ENCODE measurements at regions not wholly inside any gene's neighbourhood (a gene's known extent, or its start where the extent isn't known, plus 50 kb on each side); places are given as distances from the start of the nearest gene placed in this dataset.
A peak's percentile ranks its signal among the peaks of the same experiment; 100 is the strongest.

- no peak for TF ChIP-seq LRRFIP1 (CRISPR knock-in tag; conservative IDR thresholded peaks at IDR 0.05)
- no peak for TF ChIP-seq RFXANK (CRISPR knock-in tag; IDR thresholded peaks at IDR 0.05)
- peak; percentile 94 for TF ChIP-seq ZFP36L1 (CRISPR knock-in tag; IDR thresholded peaks at IDR 0.05)
- TF ChIP-seq, protein P1, sequence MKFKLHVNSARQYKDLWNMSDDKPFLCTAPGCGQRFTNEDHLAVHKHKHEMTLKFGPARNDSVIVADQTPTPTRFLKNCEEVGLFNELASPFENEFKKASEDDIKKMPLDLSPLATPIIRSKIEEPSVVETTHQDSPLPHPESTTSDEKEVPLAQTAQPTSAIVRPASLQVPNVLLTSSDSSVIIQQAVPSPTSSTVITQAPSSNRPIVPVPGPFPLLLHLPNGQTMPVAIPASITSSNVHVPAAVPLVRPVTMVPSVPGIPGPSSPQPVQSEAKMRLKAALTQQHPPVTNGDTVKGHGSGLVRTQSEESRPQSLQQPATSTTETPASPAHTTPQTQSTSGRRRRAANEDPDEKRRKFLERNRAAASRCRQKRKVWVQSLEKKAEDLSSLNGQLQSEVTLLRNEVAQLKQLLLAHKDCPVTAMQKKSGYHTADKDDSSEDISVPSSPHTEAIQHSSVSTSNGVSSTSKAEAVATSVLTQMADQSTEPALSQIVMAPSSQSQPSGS (CRISPR knock-in tag; IDR thresholded peaks at IDR 0.05), result peak; percentile 86; the same call in 1 of the 2 replicates
- no peak for TF ChIP-seq NAIF1 (CRISPR knock-in tag; IDR thresholded peaks at IDR 0.05; ENCODE audit: borderline replicate concordance)
- TF ChIP-seq SMC3 (IDR thresholded peaks at IDR 0.05; ENCODE audit: low read length), result no peak
- TF ChIP-seq, protein P2, sequence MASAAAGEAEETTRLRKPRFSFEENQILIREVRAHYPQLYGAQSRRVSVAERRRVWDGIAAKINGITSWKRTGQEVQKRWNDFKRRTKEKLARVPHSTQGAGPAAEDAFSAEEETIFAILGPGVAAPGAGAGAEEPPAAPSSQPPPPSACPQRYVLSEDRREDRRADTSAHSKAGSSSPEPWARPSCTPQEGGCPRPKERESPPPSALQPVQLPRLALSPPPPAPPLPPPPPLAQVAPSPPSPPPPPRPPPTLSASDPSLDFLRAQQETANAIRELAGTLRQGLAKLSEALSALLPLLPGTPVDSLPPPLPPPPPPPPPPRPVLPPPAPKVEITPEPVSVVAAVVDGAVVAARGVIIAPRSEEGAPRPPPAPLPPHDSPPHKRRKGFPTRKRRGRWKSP (CRISPR knock-in tag; IDR thresholded peaks at IDR 0.05), result no peak
- peak; percentile 61 for TF ChIP-seq POLR2AphosphoS5 (IDR thresholded peaks at IDR 0.05; ENCODE audit: low read depth, low read length)
- TF ChIP-seq FOXM1 (CRISPR knock-in tag; IDR thresholded peaks at IDR 0.05), result no peak
- TF ChIP-seq ZNF264 (CRISPR knock-in tag; IDR thresholded peaks at IDR 0.05), result 0 out of 2 replicates have a peak, but pooled peaks have one; percentile 49
- TF ChIP-seq KLF11 (CRISPR knock-in tag; IDR thresholded peaks at IDR 0.05), result peak; percentile 93
- 0 out of 2 replicates have a peak, but pooled peaks have one; percentile 52 for TF ChIP-seq ZSCAN31 (CRISPR knock-in tag; IDR thresholded peaks at IDR 0.05; ENCODE audit: low read depth)
- TF ChIP-seq POLR2AphosphoS2 (IDR thresholded peaks at IDR 0.05; ENCODE audit: low read depth, low read length), result no peak
- no peak for TF ChIP-seq MAFF (IDR thresholded peaks at IDR 0.05; ENCODE audit: low read depth, low read length)
- TF ChIP-seq ZNF703 (CRISPR knock-in tag; IDR thresholded peaks at IDR 0.05; ENCODE audit: borderline replicate concordance), result no peak
- peak; percentile 98 for TF ChIP-seq HDAC2 (CRISPR knock-in tag; IDR thresholded peaks at IDR 0.05)
- no peak for TF ChIP-seq RFXAP (CRISPR knock-in tag; IDR thresholded peaks at IDR 0.05; ENCODE audit: borderline replicate concordance)
- no peak for TF ChIP-seq GTF2F1 (IDR thresholded peaks at IDR 0.05; ENCODE audit: low read length)
- TF ChIP-seq ZNF891 (CRISPR knock-in tag; IDR thresholded peaks at IDR 0.05), result peak; percentile 51; the same call in 1 of the 2 replicates
- 0 out of 2 replicates have a peak, but pooled peaks have one; percentile 68 for TF ChIP-seq JUN (CRISPR knock-in tag; IDR thresholded peaks at IDR 0.05)
- TF ChIP-seq KLF13 (CRISPR knock-in tag; IDR thresholded peaks at IDR 0.05), result no peak
- TF ChIP-seq MXD4 (CRISPR knock-in tag; IDR thresholded peaks at IDR 0.05), result peak; percentile 98
- peak; percentile 85; the same call in 1 of the 2 replicates for TF ChIP-seq KDM3A (CRISPR knock-in tag; IDR thresholded peaks at IDR 0.05; ENCODE audit: low read depth)
- peak; percentile 44; the same call in 1 of the 2 replicates for TF ChIP-seq TMF1 (CRISPR knock-in tag; IDR thresholded peaks at IDR 0.05; ENCODE audit: low read depth)
- TF ChIP-seq, protein P3, sequence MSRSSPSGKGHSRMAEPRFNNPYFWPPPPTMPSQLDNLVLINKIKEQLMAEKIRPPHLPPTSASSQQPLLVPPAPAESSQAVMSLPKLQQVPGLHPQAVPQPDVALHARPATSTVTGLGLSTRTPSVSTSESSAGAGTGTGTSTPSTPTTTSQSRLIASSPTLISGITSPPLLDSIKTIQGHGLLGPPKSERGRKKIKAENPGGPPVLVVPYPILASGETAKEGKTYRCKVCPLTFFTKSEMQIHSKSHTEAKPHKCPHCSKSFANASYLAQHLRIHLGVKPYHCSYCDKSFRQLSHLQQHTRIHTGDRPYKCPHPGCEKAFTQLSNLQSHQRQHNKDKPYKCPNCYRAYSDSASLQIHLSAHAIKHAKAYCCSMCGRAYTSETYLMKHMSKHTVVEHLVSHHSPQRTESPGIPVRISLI (CRISPR knock-in tag; IDR thresholded peaks at IDR 0.05; ENCODE audit: borderline replicate concordance), result no peak
- peak; percentile 70 for TF ChIP-seq NCOA2 (CRISPR knock-in tag; IDR thresholded peaks at IDR 0.05)
Measured at GRCh38 chr16:85306071-85306792, 194.0 kb upstream of the CIBAR2 start (continued).
